Left renal pelvis (tissue), 4 donors: ENCODE measurements at regions not wholly inside any gene's neighbourhood (a gene's known extent, or its start where the extent isn't known, plus 50 kb on each side); places are given as distances from the start of the nearest gene placed in this dataset.
"Not testable (repeated sequence)": the region's sequence is repeated elsewhere in the genome, so short reads cannot be mapped to it uniquely, and the experiment has no call there.

Experiments
- DNase-seq, 4 donors: peaks; one replicate each; pipeline ENCODE4 v3.0.0-alpha.2; 2013; ENCODE audit warnings: low read depth in 4 of 4, low spot score in 3 of 4

GRCh38 chr2:7140306-7140705 is 223.1 kb downstream of the RNF144A start:
- DNase-seq: no peak

DNA sequence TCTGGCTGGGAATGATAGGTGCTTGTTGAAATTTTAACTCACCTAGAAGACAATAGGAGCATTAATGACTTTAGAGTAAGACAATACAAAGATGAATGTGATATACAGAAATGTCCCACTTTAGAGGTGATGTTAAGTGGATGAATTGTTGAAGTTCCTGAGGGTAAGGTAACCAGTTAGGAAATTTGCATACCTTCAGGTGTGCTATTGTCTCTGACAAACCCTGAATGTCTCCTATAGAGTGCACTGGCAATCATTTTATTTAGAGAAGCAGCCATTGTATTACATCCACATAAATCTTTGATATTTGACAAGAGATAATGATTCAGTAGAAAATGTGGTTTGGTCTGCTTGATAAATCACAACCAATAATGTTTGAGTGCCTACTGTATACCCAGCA is 228.5 kb downstream of the RNF144A start:
- no peak for DNase-seq

DNA sequence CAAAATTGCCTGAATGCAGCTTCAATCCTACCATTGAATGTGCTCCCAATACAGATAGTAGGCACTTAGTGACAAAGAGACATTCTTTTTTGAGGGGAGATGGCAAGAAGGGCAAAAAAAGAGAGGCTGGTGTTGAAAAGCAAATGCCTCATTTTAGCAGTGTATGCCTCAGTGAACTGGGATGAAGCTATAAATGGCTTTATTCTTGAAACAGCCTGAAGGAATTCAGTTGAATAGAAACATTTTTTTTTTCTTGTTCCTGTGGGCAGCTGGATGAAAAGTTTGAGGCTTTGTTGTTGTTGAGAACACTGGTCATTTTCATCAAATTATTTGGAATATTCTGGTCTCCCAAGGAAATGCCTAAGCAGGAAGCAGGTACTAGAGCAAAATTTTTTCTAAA is 228.9 kb downstream of the RNF144A start:
- DNase-seq: no peak

DNA sequence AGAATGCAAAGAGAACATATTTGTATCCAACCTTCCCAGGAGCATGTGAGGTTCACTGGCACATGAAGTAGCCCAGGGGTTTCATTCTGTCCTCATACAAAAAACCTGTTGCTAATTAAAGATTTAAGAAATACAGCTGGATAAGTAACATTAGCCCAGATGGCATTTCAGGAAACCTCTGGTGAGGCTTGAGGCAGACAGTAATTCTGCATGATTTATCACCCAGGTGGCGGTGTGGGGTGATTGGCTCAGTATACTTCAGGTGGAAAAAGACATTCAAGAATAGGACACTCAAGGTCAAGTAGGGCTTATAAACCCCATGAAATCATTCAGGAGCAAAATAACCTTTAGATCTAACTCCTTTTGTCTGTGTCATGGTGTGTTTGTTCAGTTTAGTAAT is 237.4 kb downstream of the RNF144A start:
- DNase-seq: peak in 2 of 4 donors; percentile 1 to 39

- no peak for DNase-seq
Observed at GRCh38 chr2:7161501-7161900, 244.3 kb downstream of the RNF144A start.

GRCh38 chr2:7165736-7166135 is 248.5 kb downstream of the RNF144A start:
- no peak for DNase-seq

GRCh38 chr2:7167801-7168411 is 250.7 kb downstream of the RNF144A start:
- no peak for DNase-seq

- DNase-seq: no peak
Observed at GRCh38 chr2:7169593-7169992, 252.4 kb downstream of the RNF144A start.

- DNase-seq: not testable (repeated sequence)
Observed at GRCh38 chr2:7178996-7179395, 261.8 kb downstream of the RNF144A start.

DNA sequence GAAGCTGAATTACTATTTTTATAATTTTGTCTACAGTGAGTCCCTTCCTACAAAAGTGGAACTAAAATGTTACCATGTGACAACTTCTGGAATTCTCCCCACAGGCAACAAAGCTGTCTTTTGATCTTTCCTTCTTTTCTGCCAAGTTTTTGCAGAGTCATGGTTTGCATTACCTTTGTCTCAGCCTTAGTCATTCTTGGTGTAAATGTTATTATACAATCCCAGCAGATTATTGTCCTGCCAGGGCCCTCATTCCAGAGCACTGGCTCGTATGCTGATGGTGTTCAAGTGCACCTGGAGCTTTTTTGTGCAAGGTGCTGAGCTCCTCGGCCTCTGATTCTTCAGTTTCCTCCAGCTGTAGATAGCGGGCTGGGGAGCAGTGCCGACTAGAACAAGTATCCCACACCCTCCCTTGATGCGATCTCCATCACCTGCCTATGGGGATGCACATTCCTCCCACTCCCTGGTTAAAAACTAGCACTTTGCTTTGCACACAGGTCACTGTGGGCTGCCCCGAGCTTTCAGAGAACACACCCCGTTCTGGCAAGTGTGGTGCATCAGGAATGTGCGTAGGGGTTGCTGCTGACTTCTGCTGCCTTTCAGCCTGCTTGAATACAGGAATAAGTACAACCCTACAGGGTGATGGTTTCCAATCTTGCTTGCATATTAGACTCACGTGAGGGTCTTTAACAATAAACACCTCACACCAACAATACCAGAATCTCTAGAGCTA is 263.6 kb downstream of the RNF144A start:
- no peak for DNase-seq

GRCh38 chr2:7182525-7182924 is 265.3 kb downstream of the RNF144A start:
- no peak for DNase-seq

GRCh38 chr2:7189106-7189505 is 271.9 kb downstream of the RNF144A start:
- no peak for DNase-seq

GRCh38 chr2:7190587-7191324 is 273.5 kb downstream of the RNF144A start:
- DNase-seq: no peak

DNA sequence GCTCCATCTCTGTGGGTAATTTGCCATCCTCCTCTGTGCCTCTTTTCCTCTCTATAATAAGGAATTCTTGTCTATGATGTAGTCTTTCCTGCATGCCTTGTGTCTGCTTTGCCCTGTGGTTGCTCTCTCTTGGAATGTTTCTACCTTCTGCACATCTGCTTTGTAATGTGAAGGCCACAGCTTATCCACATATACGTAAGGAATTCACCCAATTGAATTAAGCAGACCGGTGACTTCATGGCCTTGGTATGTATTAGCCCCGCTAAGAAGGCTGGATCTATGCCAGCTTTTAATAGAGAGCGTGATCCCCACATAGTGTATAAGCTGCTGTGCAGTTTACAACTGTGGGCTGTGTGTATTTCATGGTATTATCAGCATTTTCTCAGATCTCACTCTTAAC is 274.7 kb downstream of the RNF144A start:
- peak; percentile 49 to 77 (median 58) for DNase-seq

DNA sequence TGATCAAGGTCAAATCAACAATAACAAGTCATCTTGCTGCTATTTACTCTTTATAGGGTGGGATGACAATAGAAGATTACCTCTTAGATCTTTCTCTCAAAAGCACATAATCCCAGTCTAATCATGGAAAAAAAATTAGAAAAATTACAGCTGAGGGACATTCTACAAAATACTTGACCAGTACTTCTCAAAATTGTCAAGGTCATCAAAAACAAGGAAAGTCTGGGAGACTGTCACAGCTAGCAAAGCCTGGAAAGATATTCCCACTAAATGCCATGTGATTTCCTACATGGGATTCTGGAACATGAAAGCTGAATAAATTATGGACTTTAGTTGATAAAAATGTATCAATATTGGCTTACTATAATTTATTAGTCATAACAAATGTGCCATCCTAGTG is 276.2 kb downstream of the RNF144A start:
- no peak for DNase-seq

DNA sequence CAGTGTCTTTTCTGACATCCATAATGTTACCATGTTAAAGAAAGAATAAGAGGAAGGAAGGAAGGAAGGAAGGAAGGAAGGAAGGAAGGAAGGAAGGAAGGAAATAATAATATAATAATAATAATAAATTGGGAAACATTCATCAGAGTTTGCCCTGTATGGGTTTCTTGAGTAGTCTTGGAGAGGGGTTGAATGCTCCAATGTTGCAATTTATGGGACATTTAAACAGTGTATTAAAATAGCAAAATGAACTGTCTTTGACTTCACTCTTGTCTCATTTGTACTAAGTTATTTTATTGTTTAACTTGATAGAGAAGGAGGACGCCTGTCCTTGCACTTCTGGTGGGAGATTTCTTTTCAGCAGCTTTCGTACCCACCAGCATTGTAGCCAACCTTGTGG is 277.7 kb downstream of the RNF144A start:
- no peak for DNase-seq

GRCh38 chr2:7196883-7197282 is 279.7 kb downstream of the RNF144A start:
- no peak for DNase-seq

GRCh38 chr2:7201851-7202250 is 284.6 kb downstream of the RNF144A start:
- no peak for DNase-seq

- DNase-seq: peak; percentile 34 to 64 (median 54)
Observed at GRCh38 chr2:7203056-7203467, 285.9 kb downstream of the RNF144A start.

DNA sequence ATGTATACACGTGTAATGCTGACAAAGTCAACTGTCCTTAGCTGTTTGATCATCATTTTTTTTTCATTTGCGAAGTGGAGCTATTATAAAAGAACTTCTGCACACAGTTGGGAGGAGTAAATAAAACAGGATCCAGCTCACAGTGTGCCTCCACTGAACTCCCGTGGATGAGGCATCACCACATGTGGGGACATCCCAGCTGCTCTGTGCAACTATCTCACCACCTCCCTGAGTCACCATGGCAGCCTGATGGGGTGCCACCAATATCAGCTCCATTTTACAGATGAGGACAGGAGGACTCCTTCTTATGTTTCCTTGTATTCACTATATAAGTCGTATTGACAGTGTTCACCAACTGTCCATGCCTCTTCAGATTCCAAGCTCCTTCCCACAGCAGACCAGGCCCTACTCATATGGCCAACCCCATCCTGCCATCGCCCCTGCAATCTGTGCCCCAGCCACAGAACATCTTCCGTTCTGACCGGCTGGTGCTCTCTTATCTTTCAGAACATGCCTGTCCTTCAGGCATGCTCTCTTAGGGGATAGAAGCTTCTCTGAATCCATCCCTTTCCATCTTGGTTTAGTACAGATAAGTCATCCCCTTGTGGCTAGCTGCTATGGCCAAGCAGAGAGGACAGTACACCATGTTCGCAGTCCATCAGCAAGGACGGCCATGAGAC is 288.1 kb downstream of the RNF144A start:
- DNase-seq: no peak

DNA sequence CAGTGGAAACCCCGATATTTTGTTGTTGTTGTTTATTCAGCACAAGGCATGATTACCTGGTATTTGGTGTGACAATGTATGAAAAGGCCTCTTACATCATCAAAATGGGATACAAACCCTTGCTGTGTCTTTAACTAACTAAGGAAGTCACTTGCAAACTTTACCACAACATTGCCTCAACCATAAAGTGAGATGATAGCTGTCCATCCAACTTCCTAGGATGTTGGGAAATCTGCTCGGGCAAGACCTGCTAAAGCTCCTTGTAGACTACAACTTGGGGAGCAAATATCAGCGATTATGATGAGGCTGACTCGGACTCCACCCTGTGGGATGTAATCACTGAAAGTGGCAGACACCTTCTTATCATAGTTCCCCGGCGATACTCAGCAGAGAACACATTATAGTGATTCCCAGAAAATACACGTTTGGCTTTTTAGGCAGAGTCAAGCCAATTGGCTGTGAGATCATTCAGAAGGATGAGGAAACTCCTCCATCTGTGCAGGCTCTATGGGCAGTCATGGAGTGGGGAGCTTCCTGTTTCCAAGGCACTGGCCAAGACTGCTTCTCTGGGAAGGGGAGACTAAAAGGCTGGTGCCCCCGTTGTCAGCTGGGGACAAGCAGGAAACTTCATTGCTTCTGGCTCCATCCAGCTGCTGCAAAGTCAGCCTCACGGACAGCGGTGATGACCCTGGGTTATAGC is 289.0 kb downstream of the RNF144A start:
- DNase-seq: no peak
